ENCODE measurements at regions not wholly inside any gene's neighbourhood (a gene's known extent, or its start where the extent isn't known, plus 50 kb on each side); places are given as distances from the start of the nearest gene placed in this dataset.

- Histone ChIP-seq H3K36me3 (no peaks in the 10 kb centered on the region), H3K9me3 (peaks cover 17% of the 10 kb centered on the region), H3K4me3 (no peak overlapping the region), H3K27me3 (no peaks in the 10 kb centered on the region)
- DNase-seq, result peak; percentile 14
Measured at GRCh38 chr18:53798516-53798915, 426.0 kb downstream of the MBD2 start.

- DNase-seq, result no peak
Measured at GRCh38 chr18:53797998-53798495, 426.4 kb downstream of the MBD2 start.

GRCh38 chr18:53796040-53796729, 428.3 kb downstream of the MBD2 start:
- no peaks in the 10 kb centered on the region for H3K27me3 ChIP-seq
- peak; percentile 62 for DNase-seq
- H3K36me3 ChIP-seq, result no peaks in the 10 kb centered on the region
- H3K9me3 ChIP-seq, result peaks cover 17% of the 10 kb centered on the region
- no peak overlapping the region for H3K4me3 ChIP-seq

More at GRCh38 chr18:53797998-53798495, 426.4 kb downstream of the MBD2 start:
- Histone ChIP-seq H3K36me3 (no peaks in the 10 kb centered on the region), H3K9me3 (peaks cover 17% of the 10 kb centered on the region), H3K4me3 (no peak overlapping the region), H3K27me3 (no peaks in the 10 kb centered on the region)

GRCh38 chr18:53795610-53796009, 428.9 kb downstream of the MBD2 start:
- DNase-seq, result no peak
- Histone ChIP-seq H3K9me3 (peaks cover 17% of the 10 kb centered on the region), H3K27me3 (no peaks in the 10 kb centered on the region), H3K4me3 (no peak overlapping the region), H3K36me3 (no peaks in the 10 kb centered on the region)

GRCh38 chr18:53795061-53795460, 429.4 kb downstream of the MBD2 start:
- Histone ChIP-seq H3K9me3 (peaks cover 17% of the 10 kb centered on the region), H3K36me3 (no peaks in the 10 kb centered on the region), H3K4me3 (no peak overlapping the region), H3K27me3 (no peaks in the 10 kb centered on the region)
- DNase-seq, result no peak

- H3K36me3 ChIP-seq, result no peaks in the 10 kb centered on the region
- peaks cover 15% of the 10 kb centered on the region for H3K9me3 ChIP-seq
- H3K27me3 ChIP-seq, result no peaks in the 10 kb centered on the region
- no peak overlapping the region for H3K4me3 ChIP-seq
- DNase-seq, result no peak
Measured at GRCh38 chr18:53792762-53793161, 431.7 kb downstream of the MBD2 start.

GRCh38 chr18:53790786-53791185, 433.7 kb downstream of the MBD2 start:
- no peaks in the 10 kb centered on the region for H3K27me3 ChIP-seq
- DNase-seq, result no peak
- peaks cover 8% of the 10 kb centered on the region for H3K9me3 ChIP-seq
- H3K4me3 ChIP-seq, result no peak overlapping the region
- no peaks in the 10 kb centered on the region for H3K36me3 ChIP-seq

- H3K4me3 ChIP-seq, result no peak overlapping the region
- no peaks in the 10 kb centered on the region for H3K27me3 ChIP-seq
- H3K9me3 ChIP-seq, result peaks cover 4% of the 10 kb centered on the region
- no peak for DNase-seq
- no peaks in the 10 kb centered on the region for H3K36me3 ChIP-seq
Measured at GRCh38 chr18:53789376-53790247, 434.9 kb downstream of the MBD2 start.

- H3K9me3 ChIP-seq, result no peaks in the 10 kb centered on the region
- no peaks in the 10 kb centered on the region for H3K27me3 ChIP-seq
- no peak overlapping the region for H3K4me3 ChIP-seq
- no peak for DNase-seq
- no peaks in the 10 kb centered on the region for H3K36me3 ChIP-seq
Measured at GRCh38 chr18:53785811-53786210, 438.7 kb downstream of the MBD2 start.

- no peak overlapping the region for H3K4me3 ChIP-seq
- DNase-seq, result no peak
- H3K9me3 ChIP-seq, result no peaks in the 10 kb centered on the region
- no peaks in the 10 kb centered on the region for H3K36me3 ChIP-seq
- no peaks in the 10 kb centered on the region for H3K27me3 ChIP-seq
Measured at GRCh38 chr18:53784253-53784652, 440.2 kb downstream of the MBD2 start.

- DNase-seq, result no peak
- Histone ChIP-seq H3K36me3 (no peaks in the 10 kb centered on the region), H3K27me3 (no peaks in the 10 kb centered on the region), H3K4me3 (no peak overlapping the region), H3K9me3 (no peaks in the 10 kb centered on the region)
Measured at GRCh38 chr18:53780666-53781065, 443.8 kb downstream of the MBD2 start.

- no peaks in the 10 kb centered on the region for H3K36me3 ChIP-seq
- no peaks in the 10 kb centered on the region for H3K9me3 ChIP-seq
- H3K27me3 ChIP-seq, result no peaks in the 10 kb centered on the region
- DNase-seq, result no peak
- H3K4me3 ChIP-seq, result no peak overlapping the region
Measured at GRCh38 chr18:53772293-53772692, 452.2 kb downstream of the MBD2 start.

- DNase-seq, result no peak
- no peaks in the 10 kb centered on the region for H3K9me3 ChIP-seq
- H3K36me3 ChIP-seq, result no peaks in the 10 kb centered on the region
- H3K27me3 ChIP-seq, result no peaks in the 10 kb centered on the region
- H3K4me3 ChIP-seq, result no peak overlapping the region
Measured at GRCh38 chr18:53771664-53772063, 452.8 kb downstream of the MBD2 start.

- H3K9me3 ChIP-seq, result no peaks in the 10 kb centered on the region
- no peaks in the 10 kb centered on the region for H3K36me3 ChIP-seq
- DNase-seq, result no peak
- no peak overlapping the region for H3K4me3 ChIP-seq
- no peaks in the 10 kb centered on the region for H3K27me3 ChIP-seq
Measured at GRCh38 chr18:53765211-53765610, 459.3 kb downstream of the MBD2 start.

GRCh38 chr18:53764086-53764485, 460.4 kb downstream of the MBD2 start:
- DNase-seq, result no peak

GRCh38 chr18:53757328-53757727, 467.1 kb downstream of the MBD2 start:
- no peak for DNase-seq
- H3K9me3 ChIP-seq, result no peaks in the 10 kb centered on the region
- no peak overlapping the region for H3K4me3 ChIP-seq
- H3K36me3 ChIP-seq, result no peaks in the 10 kb centered on the region
- no peaks in the 10 kb centered on the region for H3K27me3 ChIP-seq

More at GRCh38 chr18:53764086-53764485, 460.4 kb downstream of the MBD2 start:
- H3K27me3 ChIP-seq, result no peaks in the 10 kb centered on the region
- H3K36me3 ChIP-seq, result no peaks in the 10 kb centered on the region
- H3K9me3 ChIP-seq, result no peaks in the 10 kb centered on the region
- H3K4me3 ChIP-seq, result no peak overlapping the region

GRCh38 chr18:53756610-53756972, 467.9 kb downstream of the MBD2 start:
- H3K27me3 ChIP-seq, result no peaks in the 10 kb centered on the region
- H3K36me3 ChIP-seq, result no peaks in the 10 kb centered on the region
- no peak overlapping the region for H3K4me3 ChIP-seq
- H3K9me3 ChIP-seq, result no peaks in the 10 kb centered on the region
- no peak for DNase-seq
